ENCODE measurements at regions not wholly inside any gene's neighbourhood (a gene's known extent, or its start where the extent isn't known, plus 50 kb on each side); places are given as distances from the start of the nearest gene placed in this dataset.

DNA sequence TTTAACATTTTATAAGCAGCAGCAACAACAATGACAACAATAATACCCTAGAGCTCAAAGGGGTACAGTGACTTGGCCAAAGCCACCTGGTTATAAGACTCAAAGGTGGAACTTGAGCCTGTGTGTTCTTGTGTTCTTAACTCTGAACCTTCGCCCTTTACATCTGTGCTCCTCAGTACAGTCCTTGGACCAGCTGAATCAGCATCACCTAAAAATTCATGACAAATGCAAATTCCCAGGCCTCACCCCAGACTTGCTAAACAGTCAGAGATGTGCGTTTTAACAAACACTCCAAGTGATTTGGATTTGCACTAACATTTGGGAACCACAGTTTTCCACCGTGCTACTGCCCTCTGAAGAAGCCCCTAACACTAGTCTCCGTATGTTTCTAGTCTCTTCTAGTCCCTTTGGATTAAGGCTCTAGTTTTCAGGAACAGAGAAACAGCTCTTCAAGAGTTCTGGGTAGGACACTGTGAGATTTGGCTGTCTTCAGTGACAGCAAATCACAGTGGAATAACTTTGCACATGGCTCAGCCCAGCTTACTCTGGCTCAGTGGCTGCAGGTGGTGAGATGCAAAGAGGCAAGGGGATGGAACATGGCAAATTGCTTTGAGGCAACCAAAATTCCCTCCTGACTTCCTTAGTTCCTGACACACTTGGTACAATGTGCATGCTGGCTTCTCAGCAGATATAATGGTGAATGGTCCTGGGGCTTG lies 151.0 kb upstream of the CDH11 start:
- TF ChIP-seq, protein P1, sequence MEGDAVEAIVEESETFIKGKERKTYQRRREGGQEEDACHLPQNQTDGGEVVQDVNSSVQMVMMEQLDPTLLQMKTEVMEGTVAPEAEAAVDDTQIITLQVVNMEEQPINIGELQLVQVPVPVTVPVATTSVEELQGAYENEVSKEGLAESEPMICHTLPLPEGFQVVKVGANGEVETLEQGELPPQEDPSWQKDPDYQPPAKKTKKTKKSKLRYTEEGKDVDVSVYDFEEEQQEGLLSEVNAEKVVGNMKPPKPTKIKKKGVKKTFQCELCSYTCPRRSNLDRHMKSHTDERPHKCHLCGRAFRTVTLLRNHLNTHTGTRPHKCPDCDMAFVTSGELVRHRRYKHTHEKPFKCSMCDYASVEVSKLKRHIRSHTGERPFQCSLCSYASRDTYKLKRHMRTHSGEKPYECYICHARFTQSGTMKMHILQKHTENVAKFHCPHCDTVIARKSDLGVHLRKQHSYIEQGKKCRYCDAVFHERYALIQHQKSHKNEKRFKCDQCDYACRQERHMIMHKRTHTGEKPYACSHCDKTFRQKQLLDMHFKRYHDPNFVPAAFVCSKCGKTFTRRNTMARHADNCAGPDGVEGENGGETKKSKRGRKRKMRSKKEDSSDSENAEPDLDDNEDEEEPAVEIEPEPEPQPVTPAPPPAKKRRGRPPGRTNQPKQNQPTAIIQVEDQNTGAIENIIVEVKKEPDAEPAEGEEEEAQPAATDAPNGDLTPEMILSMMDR (conservative IDR thresholded peaks at IDR 0.05; ENCODE audit: control insufficient read depth, insufficient read depth, low read depth, low read length) = no peak
- DNase-seq (ENCODE audit: low read depth) = no peak

DNA sequence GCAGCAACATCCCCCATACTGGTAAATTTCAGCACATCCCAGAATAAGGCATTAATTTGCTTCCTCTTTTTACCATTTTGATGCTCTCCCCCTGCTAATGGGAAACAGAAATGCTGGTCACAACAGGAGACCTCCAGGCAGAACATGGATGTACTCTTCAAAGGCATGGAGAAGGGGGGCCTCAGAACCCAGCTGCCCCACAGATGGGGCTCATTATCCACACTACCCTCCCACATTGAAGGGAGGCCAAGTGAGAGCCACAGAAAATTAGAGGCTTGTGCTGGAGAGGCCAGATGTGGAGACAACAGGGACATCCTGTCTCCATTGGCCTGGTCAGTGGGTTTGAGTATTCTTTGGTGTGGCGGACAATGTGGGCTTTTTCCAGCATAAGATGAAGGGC lies 150.1 kb upstream of the CDH11 start:
- DNase-seq (ENCODE audit: low read depth) = no peak
- TF ChIP-seq, protein P1 (conservative IDR thresholded peaks at IDR 0.05; ENCODE audit: control insufficient read depth, insufficient read depth, low read depth, low read length) = no peak
- H3K4me3 ChIP-seq (ENCODE audit: control insufficient read depth, low read depth, low read length) = no peak overlapping the region

More for the DNA sequence above, 151.0 kb upstream of the CDH11 start:
- no peak overlapping the region for H3K4me3 ChIP-seq (ENCODE audit: control insufficient read depth, low read depth, low read length)

DNA sequence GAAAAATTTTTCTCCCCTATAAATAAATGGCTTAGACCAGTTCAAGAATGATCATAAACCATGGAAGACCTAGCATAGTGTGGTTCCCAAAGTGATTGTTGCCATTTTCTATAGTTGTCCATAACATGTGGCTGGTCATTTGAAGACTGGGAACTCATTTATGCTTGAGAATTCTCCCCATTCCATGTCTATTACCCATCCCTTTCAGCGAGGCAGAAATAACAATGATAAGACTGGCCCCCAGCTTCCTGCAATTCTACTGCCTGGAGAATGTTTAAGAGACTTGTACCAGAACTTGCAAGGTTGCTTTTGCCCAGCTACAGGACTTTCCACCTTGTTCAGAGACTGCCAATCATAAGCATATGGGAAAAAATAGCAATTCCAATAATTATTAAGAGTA lies 146.5 kb upstream of the CDH11 start:
- H3K4me3 ChIP-seq (ENCODE audit: control insufficient read depth, low read depth, low read length) = no peak overlapping the region
- TF ChIP-seq, protein P1 (conservative IDR thresholded peaks at IDR 0.05; ENCODE audit: control insufficient read depth, insufficient read depth, low read depth, low read length) = no peak
- no peak for DNase-seq (ENCODE audit: low read depth)

DNA sequence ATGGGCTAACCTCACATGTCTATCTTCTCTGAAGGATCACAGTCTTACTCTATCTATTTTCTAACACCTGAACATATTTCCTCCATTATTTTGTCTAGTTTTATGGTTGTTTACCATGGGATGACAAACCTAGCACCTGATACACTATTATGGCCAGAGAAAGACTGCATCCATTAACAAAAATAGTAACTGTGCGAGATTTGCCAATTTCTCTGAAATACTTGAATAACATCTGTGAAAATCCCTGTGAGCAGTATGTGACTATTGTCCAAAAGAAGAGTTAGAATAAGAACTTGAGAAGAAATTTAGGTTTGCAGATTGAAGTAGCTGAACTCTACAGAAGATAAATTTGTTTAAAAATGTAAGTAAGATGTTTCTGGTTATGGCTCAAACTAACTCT lies 142.0 kb upstream of the CDH11 start:
- TF ChIP-seq, protein P1 (conservative IDR thresholded peaks at IDR 0.05; ENCODE audit: control insufficient read depth, insufficient read depth, low read depth, low read length) = no peak
- DNase-seq (ENCODE audit: low read depth) = no peak
- H3K4me3 ChIP-seq (ENCODE audit: control insufficient read depth, low read depth, low read length) = no peak overlapping the region

DNA sequence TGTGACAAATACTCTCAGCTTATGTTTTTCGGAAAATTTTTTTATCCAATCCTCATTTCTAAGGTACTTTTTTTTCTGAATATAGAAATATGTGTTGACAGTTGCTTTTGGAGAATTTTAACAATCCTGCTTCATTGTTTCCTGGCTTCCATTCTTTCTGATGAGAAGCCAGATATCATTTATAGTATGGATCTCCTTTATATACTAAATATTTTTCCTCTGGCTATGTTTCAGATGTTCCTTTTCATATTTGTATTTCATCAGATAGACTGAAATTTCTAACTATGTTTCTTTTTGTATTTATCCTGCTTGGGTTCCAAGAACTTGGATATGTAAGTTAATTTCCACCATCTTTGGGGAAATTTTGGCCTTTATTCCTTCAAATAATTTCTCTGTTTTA lies 138.9 kb upstream of the CDH11 start:
- no peak for DNase-seq (ENCODE audit: low read depth)
- TF ChIP-seq, protein P1 (conservative IDR thresholded peaks at IDR 0.05; ENCODE audit: control insufficient read depth, insufficient read depth, low read depth, low read length) = no peak
- H3K4me3 ChIP-seq (ENCODE audit: control insufficient read depth, low read depth, low read length) = no peak overlapping the region

DNA sequence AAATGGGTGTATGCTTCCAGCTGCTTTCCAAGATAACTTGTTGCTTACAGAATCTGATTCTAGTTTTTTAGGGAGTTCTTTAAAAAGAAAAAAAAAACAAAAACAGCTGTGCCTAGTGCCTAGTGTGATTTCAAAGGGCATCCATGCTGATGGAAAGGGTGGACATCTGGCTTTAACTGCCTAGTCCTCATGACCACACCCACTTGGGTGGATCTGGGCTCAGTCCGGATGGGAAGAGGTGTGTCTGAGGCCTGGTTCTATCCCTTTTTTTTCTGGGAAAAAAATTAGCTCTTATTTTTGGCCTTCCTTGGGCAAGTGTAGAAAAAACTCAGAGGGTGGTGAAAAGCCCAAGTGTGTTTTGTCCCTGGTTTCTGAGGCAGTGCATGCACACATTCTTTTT lies 132.3 kb upstream of the CDH11 start:
- TF ChIP-seq, protein P1 (conservative IDR thresholded peaks at IDR 0.05; ENCODE audit: control insufficient read depth, insufficient read depth, low read depth, low read length) = no peak

More for the DNA sequence above, 132.3 kb upstream of the CDH11 start:
- H3K4me3 ChIP-seq (ENCODE audit: control insufficient read depth, low read depth, low read length) = no peak overlapping the region
- DNase-seq (ENCODE audit: low read depth) = no peak

Data from fibroblast of mammary gland (primary cell).